ENCODE measurements at regions not wholly inside any gene's neighbourhood (a gene's known extent, or its start where the extent isn't known, plus 50 kb on each side); places are given as distances from the start of the nearest gene placed in this dataset.

DNA sequence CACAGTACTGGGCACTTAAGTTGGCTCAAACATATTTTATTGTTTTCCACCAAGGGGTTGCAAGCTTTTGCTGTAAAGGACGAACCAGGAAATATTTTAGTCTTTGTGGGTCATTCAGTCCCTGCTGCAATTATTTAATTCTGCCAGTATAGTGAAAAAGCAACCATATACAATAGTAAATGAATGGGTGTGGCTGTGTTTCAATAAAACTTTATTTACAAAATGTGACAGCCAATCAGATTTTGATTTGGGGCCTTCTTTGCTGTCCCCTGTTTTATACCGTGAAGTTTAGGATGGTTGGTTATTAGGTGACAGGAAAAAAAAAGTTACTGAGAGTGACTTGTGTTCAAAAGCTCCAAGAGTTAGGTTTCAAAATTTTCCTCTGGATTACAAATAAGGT, 956.4 kb downstream of the AACS start:
- TF ChIP-seq, protein P1, sequence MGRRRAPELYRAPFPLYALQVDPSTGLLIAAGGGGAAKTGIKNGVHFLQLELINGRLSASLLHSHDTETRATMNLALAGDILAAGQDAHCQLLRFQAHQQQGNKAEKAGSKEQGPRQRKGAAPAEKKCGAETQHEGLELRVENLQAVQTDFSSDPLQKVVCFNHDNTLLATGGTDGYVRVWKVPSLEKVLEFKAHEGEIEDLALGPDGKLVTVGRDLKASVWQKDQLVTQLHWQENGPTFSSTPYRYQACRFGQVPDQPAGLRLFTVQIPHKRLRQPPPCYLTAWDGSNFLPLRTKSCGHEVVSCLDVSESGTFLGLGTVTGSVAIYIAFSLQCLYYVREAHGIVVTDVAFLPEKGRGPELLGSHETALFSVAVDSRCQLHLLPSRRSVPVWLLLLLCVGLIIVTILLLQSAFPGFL (CRISPR knock-in tag; IDR thresholded peaks at IDR 0.05; ENCODE audit: borderline replicate concordance): no peak
- TF ChIP-seq, protein P2, sequence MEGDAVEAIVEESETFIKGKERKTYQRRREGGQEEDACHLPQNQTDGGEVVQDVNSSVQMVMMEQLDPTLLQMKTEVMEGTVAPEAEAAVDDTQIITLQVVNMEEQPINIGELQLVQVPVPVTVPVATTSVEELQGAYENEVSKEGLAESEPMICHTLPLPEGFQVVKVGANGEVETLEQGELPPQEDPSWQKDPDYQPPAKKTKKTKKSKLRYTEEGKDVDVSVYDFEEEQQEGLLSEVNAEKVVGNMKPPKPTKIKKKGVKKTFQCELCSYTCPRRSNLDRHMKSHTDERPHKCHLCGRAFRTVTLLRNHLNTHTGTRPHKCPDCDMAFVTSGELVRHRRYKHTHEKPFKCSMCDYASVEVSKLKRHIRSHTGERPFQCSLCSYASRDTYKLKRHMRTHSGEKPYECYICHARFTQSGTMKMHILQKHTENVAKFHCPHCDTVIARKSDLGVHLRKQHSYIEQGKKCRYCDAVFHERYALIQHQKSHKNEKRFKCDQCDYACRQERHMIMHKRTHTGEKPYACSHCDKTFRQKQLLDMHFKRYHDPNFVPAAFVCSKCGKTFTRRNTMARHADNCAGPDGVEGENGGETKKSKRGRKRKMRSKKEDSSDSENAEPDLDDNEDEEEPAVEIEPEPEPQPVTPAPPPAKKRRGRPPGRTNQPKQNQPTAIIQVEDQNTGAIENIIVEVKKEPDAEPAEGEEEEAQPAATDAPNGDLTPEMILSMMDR (IDR thresholded peaks at IDR 0.05): no peak
- TF ChIP-seq JUN (CRISPR knock-in tag; IDR thresholded peaks at IDR 0.05): no peak
- no peak for TF ChIP-seq ZNF219 (CRISPR knock-in tag; IDR thresholded peaks at IDR 0.05; ENCODE audit: borderline replicate concordance)
- TF ChIP-seq, protein P3, sequence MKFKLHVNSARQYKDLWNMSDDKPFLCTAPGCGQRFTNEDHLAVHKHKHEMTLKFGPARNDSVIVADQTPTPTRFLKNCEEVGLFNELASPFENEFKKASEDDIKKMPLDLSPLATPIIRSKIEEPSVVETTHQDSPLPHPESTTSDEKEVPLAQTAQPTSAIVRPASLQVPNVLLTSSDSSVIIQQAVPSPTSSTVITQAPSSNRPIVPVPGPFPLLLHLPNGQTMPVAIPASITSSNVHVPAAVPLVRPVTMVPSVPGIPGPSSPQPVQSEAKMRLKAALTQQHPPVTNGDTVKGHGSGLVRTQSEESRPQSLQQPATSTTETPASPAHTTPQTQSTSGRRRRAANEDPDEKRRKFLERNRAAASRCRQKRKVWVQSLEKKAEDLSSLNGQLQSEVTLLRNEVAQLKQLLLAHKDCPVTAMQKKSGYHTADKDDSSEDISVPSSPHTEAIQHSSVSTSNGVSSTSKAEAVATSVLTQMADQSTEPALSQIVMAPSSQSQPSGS (CRISPR knock-in tag; IDR thresholded peaks at IDR 0.05; ENCODE audit: borderline replicate concordance, low read depth): no peak
- TF ChIP-seq NFYB (CRISPR knock-in tag; conservative IDR thresholded peaks at IDR 0.05; ENCODE audit: low read depth): no peak
- TF ChIP-seq CBFB (CRISPR knock-in tag; IDR thresholded peaks at IDR 0.05; ENCODE audit: low read depth): no peak
